Right renal cortex interstitium (tissue), 3 donors: ENCODE measurements at regions not wholly inside any gene's neighbourhood (a gene's known extent, or its start where the extent isn't known, plus 50 kb on each side); places are given as distances from the start of the nearest gene placed in this dataset.

Source experiments
- DNase-seq, 3 donors: peaks; one replicate each; pipeline ENCODE4 v3.0.0-alpha.2; 2013; ENCODE audit warnings: low read depth in 3 of 3, low spot score in 2 of 3

DNA sequence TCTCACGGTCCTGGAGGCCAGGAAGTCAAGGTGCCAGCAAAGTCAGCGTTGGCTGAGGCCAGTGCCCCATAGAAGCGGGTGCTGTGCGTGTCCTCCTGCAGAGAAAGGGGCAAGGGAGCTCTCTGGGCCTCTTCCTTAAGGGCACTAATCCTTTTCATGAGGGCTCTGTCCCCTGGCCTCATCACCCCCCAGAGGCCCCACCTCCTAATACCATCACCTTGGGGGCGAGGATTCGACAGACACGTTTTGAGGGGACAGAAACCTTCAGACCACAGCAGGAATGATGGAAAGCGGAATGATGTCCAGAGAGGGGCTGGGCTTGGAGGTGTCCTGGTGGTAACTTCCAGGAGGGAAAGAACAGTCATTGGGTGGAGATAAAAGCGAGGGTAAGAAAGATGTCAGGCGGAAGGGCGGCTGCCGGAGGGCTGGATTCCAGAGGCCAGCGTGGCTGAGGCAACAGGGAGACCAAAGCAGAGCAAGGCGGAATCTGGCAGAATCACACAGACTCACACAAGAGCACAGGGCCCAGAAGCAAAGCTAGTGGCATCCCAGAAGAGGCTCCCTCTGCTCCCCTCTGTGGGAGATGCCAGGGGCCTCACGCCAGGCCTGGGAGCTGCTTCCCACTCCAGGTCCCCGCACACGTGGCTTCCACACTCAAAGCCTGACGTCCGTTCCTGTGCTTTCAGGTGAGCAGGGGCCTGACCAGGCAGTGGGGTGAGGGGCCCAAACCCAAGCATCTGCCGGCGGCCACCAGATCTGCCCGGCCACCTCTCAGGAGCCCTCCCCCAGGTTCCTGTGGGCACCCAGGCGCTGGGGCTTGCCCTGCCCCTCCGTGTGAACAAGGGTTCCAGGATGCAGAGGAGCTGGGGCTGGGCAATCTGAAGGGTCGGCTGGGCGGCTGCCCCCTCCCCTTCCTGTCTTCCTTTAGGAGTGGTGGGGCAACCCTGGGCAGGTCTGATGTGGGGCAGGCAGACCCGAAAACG lies 784.5 kb downstream of the BRD1 start:
- DNase-seq = no peak

DNA sequence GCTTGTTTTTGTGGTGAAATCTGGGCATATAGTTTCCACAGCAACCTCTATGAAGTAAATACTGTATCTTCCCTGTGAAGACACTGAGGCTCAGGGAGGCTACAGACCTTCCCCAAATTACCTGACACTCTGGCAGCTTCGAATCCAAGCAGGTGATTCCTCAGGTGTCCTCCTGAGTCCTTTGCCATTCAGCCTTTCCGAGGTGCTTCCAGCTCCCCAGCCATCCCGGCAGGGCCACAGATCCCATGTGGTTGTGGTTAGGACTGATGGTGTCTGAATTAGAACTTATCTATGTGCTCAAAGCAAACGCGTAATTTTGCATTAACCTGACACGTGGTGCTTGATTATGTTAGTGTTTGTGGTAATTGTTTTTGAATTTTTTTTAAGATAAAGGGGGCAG lies 785.6 kb downstream of the BRD1 start:
- no peak for DNase-seq

- DNase-seq = no peak
These were observed 786.8 kb downstream of the BRD1 start for GRCh38 chr22:49040754-49041467.

- DNase-seq = no peak
These were observed 787.6 kb downstream of the BRD1 start for GRCh38 chr22:49040111-49040510.

DNA sequence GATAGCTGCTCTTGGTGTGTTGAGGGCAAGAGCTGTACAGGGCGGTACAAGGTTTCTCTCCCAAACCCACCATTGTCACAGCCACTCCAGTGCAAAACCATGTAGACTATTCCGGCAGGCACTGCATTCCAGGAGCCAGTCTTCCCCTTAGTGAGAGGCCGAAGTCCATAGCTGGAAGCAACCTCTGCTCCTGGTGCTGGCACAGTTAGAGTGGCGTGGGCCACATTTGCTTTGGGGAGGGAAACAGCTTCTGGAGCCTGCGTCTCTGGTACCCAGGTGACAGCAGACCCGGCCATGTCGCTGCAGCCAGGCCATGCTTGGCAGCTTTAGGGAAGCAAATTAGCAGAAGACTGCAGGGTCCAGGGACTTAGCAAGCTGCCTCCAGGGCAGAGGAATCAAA lies 788.0 kb downstream of the BRD1 start:
- no peak for DNase-seq

DNA sequence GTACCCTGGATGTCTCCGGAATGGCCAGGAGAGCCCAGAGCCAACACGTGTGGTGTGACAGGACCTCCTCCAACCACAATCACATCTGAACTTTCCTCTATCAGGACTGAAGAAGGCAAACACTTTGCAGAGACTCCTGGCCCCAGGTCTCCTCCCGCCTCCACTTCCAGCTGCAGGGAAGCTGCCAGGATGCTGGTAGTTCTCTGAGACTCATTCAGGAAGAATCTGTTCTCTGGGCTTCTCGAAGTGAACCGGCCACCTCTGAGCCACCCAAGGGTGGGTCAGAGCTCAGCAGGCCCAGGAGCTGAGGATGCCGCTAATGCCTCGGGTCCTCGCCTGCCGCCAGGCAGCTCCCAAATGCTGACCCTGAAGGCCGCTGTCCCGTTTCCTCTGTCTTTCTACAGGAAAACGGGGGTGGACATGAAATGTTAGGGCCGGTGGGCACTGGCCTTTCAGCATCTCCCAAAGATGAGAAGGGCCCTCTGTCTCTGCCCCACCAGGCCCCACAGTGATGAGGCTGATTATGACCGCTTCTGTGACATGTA lies 789.9 kb downstream of the BRD1 start:
- no peak for DNase-seq

DNA sequence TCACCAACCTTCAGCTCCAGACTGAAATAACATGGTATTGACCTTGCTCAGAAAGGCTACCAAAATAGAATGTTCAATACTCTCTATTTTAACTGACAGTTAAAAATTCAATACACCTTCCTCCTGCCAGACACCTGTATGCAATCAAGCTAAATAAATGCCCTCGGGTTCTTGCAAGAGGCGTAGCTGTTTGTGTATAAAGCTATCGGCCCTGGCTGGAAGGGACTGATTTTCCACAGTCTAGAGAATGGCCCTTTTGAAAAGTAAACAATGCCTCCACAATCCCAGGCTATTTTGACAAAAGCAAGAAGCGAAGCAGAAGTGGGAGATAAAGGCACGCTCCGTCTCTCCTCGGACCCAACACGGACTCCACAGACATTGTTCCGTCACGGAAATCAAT lies 791.2 kb downstream of the BRD1 start:
- DNase-seq = no peak

GRCh38 chr22:49035818-49036457 lies 791.7 kb downstream of the BRD1 start:
- DNase-seq = no peak

DNA sequence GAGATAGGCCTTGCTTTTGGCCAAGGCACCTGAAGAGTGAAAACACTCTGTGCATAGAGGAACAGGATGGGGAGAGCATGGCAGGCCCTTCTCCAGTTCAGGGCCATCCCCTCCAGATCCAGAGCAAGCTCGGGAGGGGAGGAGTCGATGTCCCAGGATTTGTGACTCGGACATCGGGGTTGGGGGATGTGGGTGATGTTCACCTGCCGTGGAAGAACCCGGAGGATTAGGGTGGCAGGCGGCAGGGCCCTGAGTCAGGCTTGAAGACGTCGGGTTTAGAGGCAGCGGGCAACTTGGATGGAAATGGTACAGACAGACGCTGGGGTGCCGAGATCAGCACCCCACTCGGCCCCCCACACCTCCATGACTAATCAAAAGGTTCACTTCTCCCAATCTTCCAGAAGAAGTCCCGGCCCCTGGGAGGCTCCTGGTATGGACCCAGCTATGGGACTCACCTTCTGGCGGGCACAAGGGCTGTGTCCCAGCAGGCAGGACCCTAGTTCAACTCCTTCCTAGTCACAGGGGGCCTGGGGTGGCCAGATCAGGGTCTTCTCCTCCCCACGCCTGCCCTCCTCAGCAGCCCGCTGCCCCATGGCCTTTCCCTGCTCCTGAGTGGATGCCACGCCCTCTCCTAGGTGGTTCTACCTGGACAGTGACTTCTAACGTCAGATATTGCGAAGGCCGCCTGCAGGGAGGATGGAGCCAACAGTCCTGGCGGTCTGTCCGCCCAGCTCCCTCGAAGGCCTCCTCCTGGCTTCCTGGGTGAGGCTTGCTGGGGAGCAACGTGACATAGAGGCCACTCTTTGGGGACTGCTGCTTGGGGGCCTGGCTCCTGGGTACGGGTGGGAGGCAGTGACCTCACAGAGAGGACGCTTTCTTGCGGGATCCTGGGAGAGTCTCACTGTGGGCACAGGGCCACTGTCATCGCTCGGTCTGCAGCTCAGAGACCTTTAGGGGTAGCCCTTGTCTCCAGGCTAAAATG lies 792.5 kb downstream of the BRD1 start:
- no peak for DNase-seq

DNA sequence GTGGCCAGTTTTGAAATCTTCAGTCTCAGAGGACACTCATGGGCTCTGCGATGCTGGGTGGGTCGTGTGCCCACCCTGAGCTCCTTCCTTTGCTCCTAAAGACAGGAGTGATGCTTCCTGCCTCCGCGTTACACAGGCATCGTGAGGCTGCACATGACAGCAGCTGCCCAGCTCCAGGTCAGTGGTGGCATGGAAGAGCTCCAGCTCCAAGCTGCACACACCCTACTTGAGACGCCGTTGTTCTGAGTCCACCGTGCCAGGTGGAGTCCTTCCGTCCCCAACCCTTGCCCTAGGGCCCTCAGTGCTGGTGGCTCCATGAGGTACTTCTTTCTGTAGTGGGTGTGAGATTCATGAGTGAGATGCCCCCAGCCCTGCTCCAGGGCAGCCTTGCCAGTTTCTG lies 794.1 kb downstream of the BRD1 start:
- no peak for DNase-seq

DNA sequence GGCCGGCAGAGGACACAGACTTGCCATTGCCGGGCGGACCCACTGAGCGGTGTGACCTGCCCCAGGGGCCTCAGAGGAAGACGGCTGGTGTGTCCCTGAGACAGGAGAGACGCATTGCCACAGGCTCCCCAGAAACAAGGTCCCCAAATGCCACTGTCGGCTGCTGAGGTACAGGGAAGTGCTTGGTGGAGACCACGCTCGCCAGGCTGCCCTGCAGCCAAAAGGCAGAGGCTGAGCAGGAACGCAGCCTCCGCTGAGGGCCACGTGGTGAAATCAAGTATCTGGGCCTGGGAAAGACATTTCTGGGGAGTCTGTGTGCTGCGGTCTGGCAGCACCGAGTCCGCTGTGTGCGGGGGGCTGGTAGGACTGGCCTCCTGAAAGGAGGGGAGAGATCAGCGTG lies 794.9 kb downstream of the BRD1 start:
- no peak for DNase-seq

GRCh38 chr22:49031746-49032330 lies 795.8 kb downstream of the BRD1 start:
- DNase-seq = no peak

- DNase-seq = no peak
These were observed 799.6 kb downstream of the BRD1 start for GRCh38 chr22:49028111-49028510.

GRCh38 chr22:49027368-49027670 lies 800.4 kb downstream of the BRD1 start:
- no peak for DNase-seq

GRCh38 chr22:49026494-49027367 lies 800.9 kb downstream of the BRD1 start:
- DNase-seq = no peak

DNA sequence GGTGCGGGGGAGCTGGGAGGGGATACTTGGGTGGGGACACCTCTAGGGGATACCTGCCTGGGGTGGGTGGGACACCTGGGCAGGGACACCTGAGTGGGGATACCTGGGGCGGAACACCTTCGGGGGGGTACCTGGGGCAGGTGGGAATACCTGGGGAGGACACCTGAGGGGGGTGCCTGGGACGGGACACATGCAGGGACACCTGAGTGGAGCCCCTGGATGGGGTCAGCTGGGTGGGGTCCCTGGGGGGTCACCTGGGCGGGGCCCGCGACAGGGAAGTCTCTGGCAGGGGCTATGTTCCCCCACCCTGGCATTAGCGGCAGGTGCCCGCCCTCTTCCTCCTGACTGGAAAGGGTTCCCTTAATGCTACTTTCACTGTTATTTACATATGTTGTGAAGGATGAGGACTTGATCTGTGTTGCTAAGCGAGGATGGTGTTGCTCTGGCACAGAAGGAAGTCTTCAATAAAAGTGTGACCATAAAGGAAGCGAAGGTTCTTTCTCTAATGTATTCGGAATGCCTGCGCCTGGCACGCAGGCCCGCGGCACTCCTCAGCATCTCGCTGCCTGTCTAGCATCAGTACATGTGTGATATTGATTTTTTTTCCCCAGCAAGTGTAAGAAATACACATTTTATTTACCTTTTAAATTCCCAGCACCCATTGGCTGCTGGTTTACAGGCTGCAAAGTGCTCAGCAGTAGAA lies 801.7 kb downstream of the BRD1 start:
- no peak for DNase-seq

- no peak for DNase-seq
These were observed 802.8 kb downstream of the BRD1 start for GRCh38 chr22:49024775-49025440.
